A549 (cell line): ENCODE measurements at regions not wholly inside any gene's neighbourhood (a gene's known extent, or its start where the extent isn't known, plus 50 kb on each side); places are given as distances from the start of the nearest gene placed in this dataset.

Experiments
- ATAC-seq, 2 experiments: fragments of 200-7000 bp in 1 of 2; fragments of >200 bp in 1 of 2; cut with Nextera tagmentation in 1 of 2; cut with Tn5 transposase in 1 of 2; 3 replicates each; pipeline versions ENCODE4 v1.8.0 to v1.9.1; 2018 to 2020; ENCODE audit warnings: mild to moderate bottlenecking in 1 of 2, moderate library complexity in 1 of 2
- CTCF ChIA-PET: fragments of 300-600 bp; sonication (Branson Sonifier 250); formaldehyde crosslinking; extraction: SDS; loops from one replicate; lab custom pipeline; 2021; ENCODE audit warnings: antibody characterized with exemption, inconsistent platforms; lab: Yijun Ruan, JAX
- POLR2A ChIA-PET: fragments of 350-600 bp; formaldehyde crosslinking; extraction: SDS; loops from one replicate; lab custom pipeline; 2021; ENCODE audit warnings: antibody characterized with exemption, inconsistent platforms; lab: Yijun Ruan, JAX
- DNase-seq, 2 experiments: peaks; one replicate each; pipeline versions ENCODE4 v3.0.0 to v3.0.0-alpha.2; 2011 to 2016; ENCODE audit warnings: low read depth in 1 of 2, low spot score in 1 of 2
- FAIRE-seq: peaks from 2 replicates; lab custom pipeline; 2011; peaks lifted over from hg19 to GRCh38; lab: Jason Lieb, UNC
- H3K27ac ChIP-seq, 2 experiments: fragments of >200 bp; sonication (Bioruptor Twin); formaldehyde crosslinking; 3 replicates each; pipeline ENCODE4 v1.5.1; 2016 to 2017
- H3K4me1 ChIP-seq: fragments of >200 bp; sonication (Bioruptor Twin); formaldehyde crosslinking; 3 replicates; pipeline ENCODE4 v1.6.1; 2016
- H3K4me2 ChIP-seq: fragments of >200 bp; sonication (Bioruptor Twin); formaldehyde crosslinking; 3 replicates; pipeline ENCODE4 v1.6.1; 2016
- H3K4me3 ChIP-seq: fragments of >200 bp; sonication (Bioruptor Twin); formaldehyde crosslinking; 3 replicates; pipeline ENCODE4 v1.5.1; 2016
- H3K9me3 ChIP-seq: fragments of >200 bp; sonication (Bioruptor Twin); formaldehyde crosslinking; 3 replicates; pipeline ENCODE4 v1.6.1; 2016
- CBX2 ChIP-seq: fragments of 200-600 bp; sonication (generic); IDR thresholded peaks from 2 replicates; pipeline ENCODE4 v1.6.1; 2016; ENCODE audit warnings: low read depth, mild to moderate bottlenecking, borderline replicate concordance
- CHD2 ChIP-seq: fragments of 150-350 bp; IDR thresholded peaks from 2 replicates; pipeline ENCODE4 v1.6.1; 2014; ENCODE audit warnings: low read length; ENCODE audit not compliant: partially characterized antibody
- CHD4 ChIP-seq: fragments of 200-600 bp; sonication (generic); IDR thresholded peaks from 2 replicates; pipeline ENCODE4 v1.6.1; 2016; ENCODE audit warnings: antibody characterized with exemption, mild to moderate bottlenecking, borderline replicate concordance
- CTCF ChIP-seq: fragments of >200 bp; sonication (Bioruptor Twin); formaldehyde crosslinking; IDR thresholded peaks from 3 replicates; pipeline ENCODE4 v1.5.1; 2016
- ELK1 ChIP-seq: fragments of 150-350 bp; IDR thresholded peaks from 2 replicates; pipeline ENCODE4 v1.6.1; 2014; ENCODE audit warnings: low read depth, mild to moderate bottlenecking, low read length
- FOSL2 ChIP-seq, 2 experiments: fragments of 450-650 bp in 1 of 2; fragments of >200 bp in 1 of 2; sonication (Bioruptor Twin) in 1 of 2; formaldehyde crosslinking; IDR thresholded peaks; 2 replicates each; pipeline versions ENCODE4 v1.5.0 to v1.6.1; 2016 to 2020; ENCODE audit warnings: mild to moderate bottlenecking in 1 of 2, moderate library complexity in 1 of 2
- FOXS1 ChIP-seq: fragments of 250-450 bp; sonication (Bioruptor Pico); IDR thresholded peaks from 2 replicates; pipeline ENCODE4 v1.5.0; 2020; ENCODE audit warnings: mild to moderate bottlenecking, moderate library complexity
- HMGXB4 ChIP-seq: fragments of 250-450 bp; sonication (Bioruptor Pico); IDR thresholded peaks from 2 replicates; pipeline ENCODE4 v1.5.0; 2021; ENCODE audit warnings: mild to moderate bottlenecking, moderate library complexity, borderline replicate concordance
- KDM1A ChIP-seq: fragments of 200-600 bp; sonication (generic); IDR thresholded peaks from 2 replicates; pipeline ENCODE4 v1.6.1; 2016; ENCODE audit warnings: low read depth, mild to moderate bottlenecking
- KDM5A ChIP-seq: fragments of 200-600 bp; sonication (generic); IDR thresholded peaks from 2 replicates; pipeline ENCODE4 v1.6.1; 2016; ENCODE audit warnings: antibody characterized with exemption, mild to moderate bottlenecking
- MAZ ChIP-seq: fragments of 150-350 bp; IDR thresholded peaks from 2 replicates; pipeline ENCODE4 v1.6.1; 2014; ENCODE audit warnings: antibody characterized with exemption, low read depth, low read length, borderline replicate concordance
- MYC ChIP-seq: IDR thresholded peaks from 2 replicates; pipeline ENCODE4 v1.6.1; 2012; ENCODE audit warnings: mild to moderate bottlenecking, inconsistent platforms, low read length, improper control_type of control experiment, borderline replicate concordance
- NFE2L2 ChIP-seq: fragments of 150-350 bp; conservative IDR thresholded peaks from 2 replicates; pipeline ENCODE4 v1.6.1; 2014; ENCODE audit warnings: low read length
- RAD21 ChIP-seq, 2 experiments: fragments of >200 bp in 1 of 2; sonication (Bioruptor Twin) in 1 of 2; formaldehyde crosslinking in 1 of 2; IDR thresholded peaks in 1 of 2; conservative IDR thresholded peaks in 1 of 2; 2 replicates in 1 of 2; 3 replicates in 1 of 2; pipeline ENCODE4 v1.6.1; 2012 to 2018; ENCODE audit warnings: inconsistent platforms in 1 of 2
- RFX5 ChIP-seq: fragments of 450-650 bp; IDR thresholded peaks from 2 replicates; pipeline ENCODE4 v1.7.1; 2014; ENCODE audit warnings: antibody characterized with exemption, mild to moderate bottlenecking, moderate library complexity
- SMC3 ChIP-seq: fragments of >200 bp; sonication (Bioruptor Twin); formaldehyde crosslinking; IDR thresholded peaks from 3 replicates; pipeline ENCODE4 v1.6.1; 2018; ENCODE audit warnings: inconsistent platforms
- ZFP36 ChIP-seq: fragments of 450-650 bp; IDR thresholded peaks from 2 replicates; pipeline ENCODE4 v1.6.1; 2014; ENCODE audit warnings: borderline replicate concordance; ENCODE audit not compliant: partially characterized antibody
- ZSCAN20 ChIP-seq: fragments of 250-450 bp; sonication (Bioruptor Pico); IDR thresholded peaks from 2 replicates; pipeline ENCODE4 v1.8.0; 2022; ENCODE audit warnings: mild to moderate bottlenecking, moderate library complexity
- WGBS: methylation state at CpG from one replicate; pipeline ENCODE4 v1.1.6; 2017; ENCODE audit errors: missing lambda C conversion rate; 5-methylcytosine and 5-hydroxymethylcytosine counted together

GRCh38 chr10:4719671-4720070 lies 106.3 kb upstream of the AKR1E2 start:
- peaks cover 16% of the 10 kb centered on the region; the same call in 2 of the 3 replicates for H3K4me1 ChIP-seq
- CTCF ChIA-PET, result interaction anchor here (1.1 kb wide), 1 partner anchor 63 kb away, joined by 3 read pairs; no protein-coding TSS in a partner anchor
- ATAC-seq (no peak), DNase-seq (no peak), FAIRE-seq (peak; percentile 13)
- POLR2A ChIA-PET, result no interaction called here
- 91% methylated on average over 2 of the region's 2 CpGs for WGBS
- H3K4me3 ChIP-seq, result no peak overlapping the region
- peaks cover 7% of the 10 kb centered on the region; the same call in 1 of the 3 replicates for H3K9me3 ChIP-seq
- TF ChIP-seq FOXS1 (no peak), MAZ (no peak), CTCF (no peak), SMC3 (no peak), HMGXB4 (CRISPR knock-in tag) (no peak), CBX2 (no peak), CHD4 (no peak), RFX5 (no peak), KDM1A (no peak)
- TF ChIP-seq, all 56 proteins: peak for 0
- no peak overlapping the region for H3K4me2 ChIP-seq
- no peak overlapping the region for H3K27ac ChIP-seq

- WGBS, result 83% methylated on average over 1 of the region's 1 CpG
- POLR2A ChIA-PET, result no interaction called here
Observed at GRCh38 chr10:4719036-4719435, 107.0 kb upstream of the AKR1E2 start.

More at GRCh38 chr10:4719036-4719435, 107.0 kb upstream of the AKR1E2 start:
- peaks cover 15% of the 10 kb centered on the region; the same call in 2 of the 3 replicates for H3K4me1 ChIP-seq
- no peak for ATAC-seq
- no peak overlapping the region for H3K27ac ChIP-seq
- TF ChIP-seq ELK1 (no peak), HMGXB4 (CRISPR knock-in tag) (no peak), FOSL2 (IDR thresholded peaks at IDR 0.05) (no peak), FOSL2 (CRISPR knock-in tag; IDR thresholded peaks at IDR 0.05) (no peak), CHD2 (no peak), MYC (no peak), KDM5A (no peak), NFE2L2 (no peak), RAD21 (conservative IDR thresholded peaks at IDR 0.05 in 1 of 2, IDR thresholded peaks at IDR 0.05 in 1 of 2) (no peak), ZSCAN20 (no peak), ZFP36 (no peak)
- TF ChIP-seq, all 56 proteins: peak for 0
- 0 out of 3 replicates have a peak, but pooled peaks cover 5% of the 10 kb centered on the region for H3K9me3 ChIP-seq
- H3K4me2 ChIP-seq, result no peak overlapping the region
- no peak for DNase-seq
- CTCF ChIA-PET, result interaction anchor here (1.1 kb wide), 1 partner anchor 62 kb away, joined by 3 read pairs; no protein-coding TSS in a partner anchor
- no peak for FAIRE-seq
- H3K4me3 ChIP-seq, result no peak overlapping the region
